Cardiac muscle cell (in vitro differentiated cells and primary cell): ENCODE measurements at regions not wholly inside any gene's neighbourhood (a gene's known extent, or its start where the extent isn't known, plus 50 kb on each side); places are given as distances from the start of the nearest gene placed in this dataset.

Source experiments
- DNase-seq, 2 donors: peaks; one replicate each; pipeline versions ENCODE4 v3.0.0 to v3.0.0-alpha.2; 2010 to 2017; ENCODE audit warnings: low read depth in 1 of 2, low spot score in 1 of 2
- H3K27ac ChIP-seq: fragments of 200-600 bp; sonication (generic); 2 replicates; pipeline ENCODE4 v1.5.1; 2016
- H3K27me3 ChIP-seq: fragments of 200-600 bp; sonication (generic); 2 replicates; pipeline ENCODE4 v1.6.0; 2016; ENCODE audit warnings: control low read depth
- H3K36me3 ChIP-seq: fragments of 200-600 bp; sonication (generic); 2 replicates; pipeline ENCODE4 v1.5.1; 2016; ENCODE audit warnings: control low read depth
- H3K4me1 ChIP-seq: fragments of 200-600 bp; sonication (generic); 2 replicates; pipeline ENCODE4 v1.8.1; 2017; ENCODE audit warnings: low read depth, mild to moderate bottlenecking, mixed run types
- H3K4me3 ChIP-seq: fragments of 200-600 bp; sonication (generic); 2 replicates; pipeline ENCODE4 v1.5.1; 2016; ENCODE audit warnings: mild to moderate bottlenecking
- H3K9me3 ChIP-seq: fragments of 200-600 bp; sonication (generic); 2 replicates; pipeline ENCODE4 v1.5.1; 2017; ENCODE audit warnings: low read depth, mild to moderate bottlenecking, control low read depth
- CTCF ChIP-seq: IDR thresholded peaks from 2 replicates; pipeline ENCODE4 v1.5.1; 2012; ENCODE audit warnings: low read depth, mild to moderate bottlenecking, low read length

GRCh38 chr13:56670563-56670962 lies 470.2 kb upstream of the PRR20A start:
- no peaks in the 10 kb centered on the region for H3K36me3 ChIP-seq
- DNase-seq, result no peak
- no peaks in the 10 kb centered on the region for H3K9me3 ChIP-seq
- no peaks in the 10 kb centered on the region for H3K27me3 ChIP-seq
- H3K4me1 ChIP-seq, result no peaks in the 10 kb centered on the region
- H3K4me3 ChIP-seq, result no peak overlapping the region
- H3K27ac ChIP-seq, result no peak overlapping the region
- no peak for TF ChIP-seq CTCF

- H3K4me3 ChIP-seq, result no peak overlapping the region
- TF ChIP-seq CTCF, result no peak
- H3K9me3 ChIP-seq, result no peaks in the 10 kb centered on the region
- DNase-seq, result no peak
- H3K36me3 ChIP-seq, result no peaks in the 10 kb centered on the region
- H3K27me3 ChIP-seq, result no peaks in the 10 kb centered on the region
- no peak overlapping the region for H3K27ac ChIP-seq
- no peaks in the 10 kb centered on the region for H3K4me1 ChIP-seq
These were observed 459.3 kb upstream of the PRR20A start for GRCh38 chr13:56681404-56681803.

GRCh38 chr13:56687131-56687530 lies 453.6 kb upstream of the PRR20A start:
- TF ChIP-seq CTCF, result no peak
- H3K4me3 ChIP-seq, result no peak overlapping the region
- no peaks in the 10 kb centered on the region for H3K9me3 ChIP-seq
- no peak overlapping the region for H3K27ac ChIP-seq
- no peaks in the 10 kb centered on the region for H3K27me3 ChIP-seq
- no peaks in the 10 kb centered on the region for H3K4me1 ChIP-seq
- DNase-seq, result no peak
- no peaks in the 10 kb centered on the region for H3K36me3 ChIP-seq

- Histone ChIP-seq H3K36me3 (no peaks in the 10 kb centered on the region), H3K4me3 (no peak overlapping the region), H3K9me3 (no peaks in the 10 kb centered on the region), H3K27ac (no peak overlapping the region), H3K4me1 (no peaks in the 10 kb centered on the region), H3K27me3 (no peaks in the 10 kb centered on the region)
- no peak for TF ChIP-seq CTCF
- DNase-seq, result no peak
These were observed 443.7 kb upstream of the PRR20A start for GRCh38 chr13:56697011-56697410.

- no peaks in the 10 kb centered on the region for H3K27me3 ChIP-seq
- H3K4me3 ChIP-seq, result no peak overlapping the region
- no peak for TF ChIP-seq CTCF
- no peak overlapping the region for H3K27ac ChIP-seq
- H3K36me3 ChIP-seq, result no peaks in the 10 kb centered on the region
- H3K4me1 ChIP-seq, result no peaks in the 10 kb centered on the region
- H3K9me3 ChIP-seq, result no peaks in the 10 kb centered on the region
- DNase-seq, result peak in 1 of 2 donors; percentile 41
These were observed 440.4 kb upstream of the PRR20A start for GRCh38 chr13:56700324-56700723.

GRCh38 chr13:56706485-56706884 lies 434.2 kb upstream of the PRR20A start:
- Histone ChIP-seq H3K9me3 (no peaks in the 10 kb centered on the region), H3K27me3 (no peaks in the 10 kb centered on the region), H3K4me3 (no peak overlapping the region), H3K27ac (no peak overlapping the region), H3K4me1 (no peaks in the 10 kb centered on the region), H3K36me3 (no peaks in the 10 kb centered on the region)
- DNase-seq, result no peak
- TF ChIP-seq CTCF, result no peak
